ENCODE measurements at regions not wholly inside any gene's neighbourhood (a gene's known extent, or its start where the extent isn't known, plus 50 kb on each side); places are given as distances from the start of the nearest gene placed in this dataset.
A peak's percentile ranks its signal among the peaks of the same experiment; 100 is the strongest.

GRCh38 chr2:145185696-145186095 is 665.8 kb upstream of the ZEB2 start:
- Histone ChIP-seq H3K4me3 (no peak overlapping the region), H3K27me3 (no peaks in the 10 kb centered on the region), H3K9me3 (no peaks in the 10 kb centered on the region), H3K27ac (peak overlapping the region; percentile 41 to 56), H3K36me3 (no peaks in the 10 kb centered on the region), H3K4me1 (no peaks in the 10 kb centered on the region)
- intact Hi-C loops (cut with DNase I; ENCODE audit: low total_unique reads): no loop called here
- TF ChIP-seq POLR2A (IDR thresholded peaks at IDR 0.05) (no peak), CTCF (IDR thresholded peaks at IDR 0.05) (no peak)
- peak in 1 of 2 donors; percentile 23 for DNase-seq

GRCh38 chr2:145184741-145185651 is 665.1 kb upstream of the ZEB2 start:
- H3K27ac ChIP-seq: peak overlapping the region; percentile 41 to 56
- TF ChIP-seq CTCF (IDR thresholded peaks at IDR 0.05) (no peak), POLR2A (IDR thresholded peaks at IDR 0.05) (no peak)
- no peaks in the 10 kb centered on the region for H3K36me3 ChIP-seq
- H3K27me3 ChIP-seq: no peaks in the 10 kb centered on the region
- intact Hi-C loops (cut with DNase I; ENCODE audit: low total_unique reads): no loop called here
- no peaks in the 10 kb centered on the region for H3K9me3 ChIP-seq
- DNase-seq: no peak
- no peak overlapping the region for H3K4me3 ChIP-seq
- no peaks in the 10 kb centered on the region for H3K4me1 ChIP-seq

- no peaks in the 10 kb centered on the region for H3K4me1 ChIP-seq
- H3K36me3 ChIP-seq: no peaks in the 10 kb centered on the region
- H3K27ac ChIP-seq: no peak overlapping the region
- no peaks in the 10 kb centered on the region for H3K9me3 ChIP-seq
- intact Hi-C loops (cut with DNase I; ENCODE audit: low total_unique reads): no loop called here
- no peak overlapping the region for H3K4me3 ChIP-seq
- no peaks in the 10 kb centered on the region for H3K27me3 ChIP-seq
- no peak for DNase-seq
- TF ChIP-seq POLR2A (IDR thresholded peaks at IDR 0.05) (no peak), CTCF (IDR thresholded peaks at IDR 0.05) (no peak)
Observed at GRCh38 chr2:145169285-145169684, 649.4 kb upstream of the ZEB2 start.

GRCh38 chr2:145168091-145168490 is 648.2 kb upstream of the ZEB2 start:
- Histone ChIP-seq H3K4me3 (no peak overlapping the region), H3K27me3 (no peaks in the 10 kb centered on the region), H3K9me3 (no peaks in the 10 kb centered on the region), H3K36me3 (no peaks in the 10 kb centered on the region), H3K27ac (peak overlapping the region in 1 of 2 donors; percentile 35), H3K4me1 (no peaks in the 10 kb centered on the region)
- TF ChIP-seq CTCF (IDR thresholded peaks at IDR 0.05) (no peak), POLR2A (IDR thresholded peaks at IDR 0.05) (no peak)
- no peak for DNase-seq
- intact Hi-C loops (cut with DNase I; ENCODE audit: low total_unique reads): no loop called here

- no peaks in the 10 kb centered on the region for H3K27me3 ChIP-seq
- H3K27ac ChIP-seq: peak overlapping the region in 1 of 2 donors; percentile 11
- H3K9me3 ChIP-seq: no peaks in the 10 kb centered on the region
- DNase-seq: no peak
- H3K36me3 ChIP-seq: no peaks in the 10 kb centered on the region
- H3K4me1 ChIP-seq: no peaks in the 10 kb centered on the region
- TF ChIP-seq CTCF (IDR thresholded peaks at IDR 0.05): no peak
- TF ChIP-seq POLR2A (IDR thresholded peaks at IDR 0.05): no peak
- no peak overlapping the region for H3K4me3 ChIP-seq
- intact Hi-C loops (cut with DNase I; ENCODE audit: low total_unique reads): no loop called here
Observed at GRCh38 chr2:145166731-145167302, 646.9 kb upstream of the ZEB2 start.

All from uterus (tissue), 3 donors.